Iris pigment epithelial cell (primary cell): ENCODE measurements at regions not wholly inside any gene's neighbourhood (a gene's known extent, or its start where the extent isn't known, plus 50 kb on each side); places are given as distances from the start of the nearest gene placed in this dataset.
A peak's percentile ranks its signal among the peaks of the same experiment; 100 is the strongest.
"Not testable (repeated sequence)": the region's sequence is repeated elsewhere in the genome, so short reads cannot be mapped to it uniquely, and the experiment has no call there.

ENCODE experiments used
- DNase-seq: peaks from one replicate; pipeline ENCODE4 v3.0.0-alpha.2; 2011; ENCODE audit warnings: low read depth

- DNase-seq = no peak
Measured at GRCh38 chr13:76829572-76830327, 56.5 kb downstream of the KCTD12 start.

- DNase-seq = peak; percentile 34
Measured at GRCh38 chr13:76828316-76828741, 57.9 kb downstream of the KCTD12 start.

GRCh38 chr13:76826527-76826926 is 59.7 kb downstream of the KCTD12 start:
- DNase-seq = no peak

- DNase-seq = no peak
Measured at GRCh38 chr13:76825430-76825829, 60.8 kb downstream of the KCTD12 start.

GRCh38 chr13:76823969-76824368 is 62.2 kb downstream of the KCTD12 start:
- DNase-seq = no peak

GRCh38 chr13:76822698-76823267 is 63.4 kb downstream of the KCTD12 start:
- DNase-seq = peak; percentile 50

- not testable (repeated sequence) for DNase-seq
Measured at GRCh38 chr13:76821222-76821621, 65.0 kb downstream of the KCTD12 start.

- no peak for DNase-seq
Measured at GRCh38 chr13:76820759-76821158, 65.4 kb downstream of the KCTD12 start.

- no peak for DNase-seq
Measured at GRCh38 chr13:76816394-76816793, 69.8 kb downstream of the KCTD12 start.

GRCh38 chr13:76815344-76815743 is 70.9 kb downstream of the KCTD12 start:
- no peak for DNase-seq

- no peak for DNase-seq
Measured at GRCh38 chr13:76813891-76814290, 72.3 kb downstream of the KCTD12 start.

GRCh38 chr13:76813000-76813691 is 73.1 kb downstream of the KCTD12 start:
- no peak for DNase-seq

GRCh38 chr13:76812206-76812897 is 73.9 kb downstream of the KCTD12 start:
- no peak for DNase-seq

- DNase-seq = no peak
Measured at GRCh38 chr13:76809389-76809788, 76.8 kb downstream of the KCTD12 start.

- DNase-seq = no peak
Measured at GRCh38 chr13:76808927-76809326, 77.3 kb downstream of the KCTD12 start.

- no peak for DNase-seq
Measured at GRCh38 chr13:76804801-76805200, 81.4 kb downstream of the KCTD12 start.

- no peak for DNase-seq
Measured at GRCh38 chr13:76803831-76804230, 82.4 kb downstream of the KCTD12 start.

GRCh38 chr13:76800943-76801342 is 85.3 kb downstream of the KCTD12 start:
- DNase-seq = no peak

GRCh38 chr13:76799696-76800095 is 86.5 kb downstream of the KCTD12 start:
- peak; percentile 60 for DNase-seq

GRCh38 chr13:76798037-76798436 is 88.2 kb downstream of the KCTD12 start:
- DNase-seq = no peak

- no peak for DNase-seq
Measured at GRCh38 chr13:76797361-76797760, 88.8 kb downstream of the KCTD12 start.

- no peak for DNase-seq
Measured at GRCh38 chr13:76796851-76797250, 89.4 kb downstream of the KCTD12 start.
